SKM-1 treated with dmso at 0.1 percent for 144 hours (cell line): ENCODE measurements at regions not wholly inside any gene's neighbourhood (a gene's known extent, or its start where the extent isn't known, plus 50 kb on each side); places are given as distances from the start of the nearest gene placed in this dataset.

Experiments used
- DNase-seq: peaks from one replicate; lab custom pipeline; 2025; ENCODE audit not compliant: unreplicated experiment; lab: John Stamatoyannopoulos, UW

DNA sequence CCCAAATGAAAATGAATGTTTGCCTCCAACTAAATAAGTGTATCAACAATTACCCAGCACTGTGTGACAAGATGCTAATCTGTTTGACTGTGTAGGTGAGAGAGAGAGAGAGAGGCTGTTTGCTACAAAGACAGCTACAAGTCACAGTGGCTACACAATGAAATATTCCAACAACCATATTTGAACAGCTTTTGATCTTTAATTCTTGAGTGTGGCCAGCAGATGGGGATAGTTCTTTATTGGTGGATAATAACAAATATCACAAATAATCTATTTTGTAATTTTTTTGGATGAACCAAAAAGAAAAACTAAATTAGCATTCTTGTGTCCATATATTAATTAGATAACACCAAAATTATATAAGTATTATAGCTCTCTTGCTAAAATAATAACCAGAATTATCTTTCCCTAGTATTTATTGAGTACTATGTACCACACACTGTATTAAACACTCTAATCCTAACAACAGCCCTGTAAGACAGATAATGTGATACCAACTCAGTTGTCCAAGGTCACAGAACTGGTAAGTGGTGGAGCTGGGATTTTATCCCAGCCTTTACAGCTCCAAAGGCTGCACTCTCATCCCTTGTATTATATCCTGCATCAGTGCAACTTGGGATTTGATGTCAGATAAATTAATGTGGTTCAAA is 61.9 kb upstream of the C3orf80 start:
- no peak for DNase-seq

DNA sequence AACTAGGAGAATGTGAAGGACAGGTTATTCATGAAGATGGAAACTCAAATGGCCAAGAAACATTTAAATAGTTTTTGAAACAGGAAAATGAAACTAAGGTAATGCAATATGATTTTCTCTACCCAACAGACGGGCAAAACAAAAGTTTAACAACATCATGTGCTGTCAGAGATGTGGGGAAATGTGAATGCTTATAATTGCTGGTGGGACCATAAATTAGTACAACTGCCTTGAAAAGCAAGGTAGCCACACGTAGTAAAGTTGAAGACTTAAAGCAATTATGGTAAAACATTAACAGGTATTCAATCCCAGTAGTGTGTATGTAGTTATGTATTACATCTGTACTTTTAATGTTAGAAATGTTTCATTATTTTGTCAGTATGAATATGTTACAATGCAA is 57.0 kb upstream of the C3orf80 start:
- no peak for DNase-seq

GRCh38 chr3:160169139-160169976 is 55.9 kb upstream of the C3orf80 start:
- no peak for DNase-seq

GRCh38 chr3:160170409-160171370 is 54.5 kb upstream of the C3orf80 start:
- no peak for DNase-seq

DNA sequence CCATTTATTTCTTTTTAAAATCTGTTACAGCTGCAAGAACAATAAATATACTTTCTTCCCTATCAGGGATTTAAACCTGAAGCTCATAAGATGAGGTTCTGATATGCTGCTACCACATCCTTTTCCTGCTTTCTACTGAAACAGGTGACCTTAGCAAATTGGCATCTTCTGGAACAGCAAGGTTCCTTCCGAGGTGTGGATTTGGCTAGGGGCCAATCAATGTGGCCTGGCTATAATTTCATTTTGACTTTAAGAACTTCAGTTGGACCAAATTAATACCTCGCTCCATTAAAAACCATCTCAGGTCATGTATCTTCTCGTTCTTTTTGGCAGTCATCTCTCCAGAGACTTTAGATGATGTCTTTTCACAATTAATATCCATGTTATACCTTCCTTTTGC is 53.4 kb upstream of the C3orf80 start:
- DNase-seq: no peak

- DNase-seq: no peak
These were observed 50.6 kb upstream of the C3orf80 start for GRCh38 chr3:160174621-160175020.
